ENCODE measurements at regions not wholly inside any gene's neighbourhood (a gene's known extent, or its start where the extent isn't known, plus 50 kb on each side); places are given as distances from the start of the nearest gene placed in this dataset.
"Not testable (repeated sequence)": the region's sequence is repeated elsewhere in the genome, so short reads cannot be mapped to it uniquely, and the experiment has no call there.

DNA sequence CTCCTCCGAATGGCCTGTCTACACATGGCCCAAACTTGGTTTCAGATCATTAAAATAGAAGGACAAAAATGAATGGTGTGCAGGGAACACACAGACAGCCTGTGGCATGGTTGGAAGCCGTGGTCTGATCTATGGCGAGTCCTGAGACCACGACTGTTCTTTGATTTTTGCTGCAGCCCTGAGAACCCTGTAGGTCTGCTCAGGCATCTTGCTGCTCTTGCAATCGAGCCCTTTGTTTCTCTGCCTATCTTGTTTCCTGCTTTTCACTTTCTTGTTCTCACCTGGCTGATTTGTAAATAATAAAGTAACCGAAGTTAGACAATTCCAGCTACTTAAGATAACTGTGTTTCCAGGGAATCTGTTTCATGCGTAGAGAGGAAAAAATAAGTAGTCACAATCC lies 54.1 kb upstream of the NBPF9 start:
- peak in 1 of 5 donors; percentile 0 for DNase-seq

DNA sequence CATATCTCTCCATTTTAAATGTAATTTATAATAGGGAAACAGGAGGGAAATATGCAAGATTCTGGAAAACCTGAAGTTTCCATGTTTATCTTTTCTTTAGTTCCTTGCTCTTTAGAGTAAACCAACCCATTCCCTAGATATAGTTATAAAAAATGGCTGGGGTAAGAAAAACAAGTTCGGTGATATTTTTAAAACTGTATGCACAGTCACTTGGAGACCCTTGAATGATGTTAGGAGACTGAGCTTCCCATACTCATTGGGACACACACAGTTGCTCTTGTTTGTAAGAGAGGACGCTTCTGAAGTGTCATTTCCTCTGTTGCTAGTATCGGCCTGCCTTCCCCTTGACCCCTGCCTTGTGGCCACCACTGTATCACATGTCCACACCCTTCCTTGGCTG lies 55.0 kb upstream of the NBPF9 start:
- not testable (repeated sequence) for DNase-seq

DNA sequence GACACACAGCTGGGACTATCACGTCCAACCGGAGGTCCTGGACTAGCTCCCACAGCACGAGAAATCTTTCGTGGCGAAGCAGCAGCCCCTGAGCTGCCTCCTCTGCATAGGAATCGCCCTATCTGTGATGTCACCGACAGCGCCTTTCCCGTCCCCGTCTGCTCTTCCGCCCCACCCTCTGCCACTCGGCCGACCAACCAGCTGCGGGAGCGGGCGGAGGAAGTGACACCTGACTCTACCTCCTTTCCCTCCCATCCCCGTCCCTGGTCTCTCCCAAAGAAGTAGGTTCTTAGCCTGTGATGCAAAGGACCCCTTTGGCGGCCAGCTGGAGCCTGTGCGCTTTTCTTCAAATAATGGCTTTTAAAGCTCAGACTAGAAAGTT lies 59.7 kb upstream of the NBPF9 start:
- not testable (repeated sequence) for DNase-seq

DNA sequence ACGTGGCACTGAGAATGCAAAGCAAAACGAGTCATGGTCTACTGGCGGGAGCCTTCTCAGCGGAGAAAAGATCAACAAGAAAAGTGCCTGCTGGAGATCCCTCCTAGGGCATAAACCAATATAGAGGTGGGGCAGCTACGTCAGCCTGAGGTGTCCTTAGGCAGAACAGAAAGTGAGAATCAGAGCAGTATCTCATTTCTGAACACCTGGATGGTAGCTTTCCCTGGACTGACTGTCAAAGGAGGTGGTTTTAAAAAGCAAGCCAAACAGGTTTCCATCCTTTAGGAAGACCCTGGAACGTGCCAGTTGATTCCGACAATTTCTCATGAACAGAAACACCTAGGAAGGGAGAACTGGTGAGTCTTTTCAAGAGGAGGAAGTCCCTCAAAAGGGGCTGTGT lies 71.4 kb upstream of the NBPF9 start:
- DNase-seq = peak in 2 of 5 donors; percentile 6 to 13

DNA sequence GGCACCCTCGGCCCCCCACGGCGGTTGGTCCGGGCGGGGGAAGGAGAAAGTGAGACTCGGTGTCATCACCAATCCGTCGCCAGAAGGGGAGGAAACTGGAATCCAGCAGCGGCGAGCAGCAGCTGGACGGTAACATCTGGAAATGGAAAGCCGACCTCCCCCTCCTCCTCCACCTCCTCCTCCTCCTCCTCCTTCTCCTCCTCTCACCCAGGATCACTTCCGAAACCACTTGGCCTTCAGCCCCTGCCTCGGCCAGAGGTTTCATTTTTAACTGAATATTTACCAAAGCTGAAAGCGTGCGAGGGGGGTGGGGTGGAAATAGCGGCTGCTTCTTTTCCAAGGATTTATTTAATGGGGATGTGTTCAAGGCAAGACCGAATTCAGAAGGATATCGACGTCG lies 72.5 kb upstream of the NBPF9 start:
- DNase-seq = not testable (repeated sequence)

DNA sequence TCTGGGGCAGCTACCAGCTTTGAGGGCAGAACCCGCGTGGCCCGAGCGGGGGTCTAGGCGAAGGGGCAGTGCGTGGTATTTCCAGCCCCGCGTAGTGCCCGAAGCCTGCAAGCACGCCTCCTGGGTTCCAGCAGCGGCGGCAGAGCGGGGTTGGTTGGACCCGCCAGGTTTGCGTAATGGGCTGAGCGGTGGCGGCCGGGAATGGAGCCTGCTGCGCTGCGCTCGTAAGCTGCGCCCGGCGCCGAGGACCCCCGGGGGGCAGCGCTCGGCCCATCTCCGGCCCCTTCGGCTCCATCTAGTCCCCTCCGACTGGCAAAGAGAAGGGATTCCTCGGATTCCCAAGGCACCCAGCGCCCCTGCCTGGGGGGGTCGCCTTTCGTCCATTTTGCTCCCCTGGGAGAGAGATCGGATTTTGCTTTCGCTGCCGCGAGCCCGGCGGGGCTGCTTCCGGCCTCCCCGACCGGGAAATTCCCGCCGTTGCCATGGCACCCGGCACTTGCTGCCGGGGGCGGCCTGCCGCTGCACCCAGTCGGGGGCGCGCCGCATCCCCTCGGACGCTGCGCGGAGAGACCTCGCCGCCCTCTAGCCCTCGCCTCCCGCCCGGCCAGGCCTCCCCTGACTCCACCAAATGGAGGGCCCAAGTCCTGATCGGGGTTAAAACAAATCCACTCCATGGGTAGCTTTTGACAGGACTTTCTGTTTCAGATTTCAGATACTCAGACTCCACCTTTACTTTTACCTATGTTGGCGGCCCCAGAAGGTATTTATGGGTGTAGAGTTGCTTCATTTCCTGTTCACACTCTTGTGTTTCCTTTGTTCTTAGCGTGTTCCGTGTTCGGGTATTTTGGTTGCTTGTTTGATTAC lies 73.3 kb upstream of the NBPF9 start:
- DNase-seq = peak; percentile 25 to 71 (median 62)

DNA sequence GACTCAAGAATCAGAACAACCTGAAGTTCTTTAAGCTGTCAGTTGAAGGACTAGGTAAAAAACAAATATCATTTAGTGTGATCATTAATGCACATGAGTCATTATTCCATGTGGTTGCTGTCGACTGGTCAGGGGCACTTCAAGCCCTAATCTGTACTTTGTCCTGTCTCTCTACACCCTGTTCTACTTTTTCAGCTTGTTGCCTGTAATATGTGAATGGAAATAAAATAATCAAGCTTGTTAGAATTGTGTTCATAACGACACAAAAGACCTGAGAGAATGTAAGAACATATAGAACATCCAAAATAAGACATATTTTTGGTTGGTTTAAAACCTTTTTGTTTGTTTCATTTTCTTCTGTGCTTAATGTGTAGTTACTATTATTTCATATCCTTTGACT lies 87.4 kb upstream of the NBPF9 start:
- DNase-seq = not testable (repeated sequence)

DNA sequence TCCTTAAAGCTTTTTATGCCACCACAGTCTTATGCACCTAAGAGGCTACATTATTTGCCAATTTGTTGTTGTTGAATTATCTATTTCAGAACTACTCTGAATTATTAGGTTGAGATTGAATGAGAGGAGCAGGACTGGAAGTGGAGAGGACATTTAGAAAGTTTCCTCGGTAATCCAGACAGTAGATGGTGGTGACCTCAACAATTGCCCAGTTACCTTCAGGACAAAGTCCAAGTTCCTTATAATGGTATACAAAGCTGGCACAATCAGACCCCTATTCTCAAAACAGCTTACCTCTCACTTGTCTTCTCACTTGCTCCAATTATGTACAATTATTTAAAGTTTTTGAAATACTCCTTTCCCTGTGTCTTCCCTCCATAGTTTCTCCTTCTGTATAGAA lies 93.3 kb upstream of the NBPF9 start:
- DNase-seq = not testable (repeated sequence)

DNA sequence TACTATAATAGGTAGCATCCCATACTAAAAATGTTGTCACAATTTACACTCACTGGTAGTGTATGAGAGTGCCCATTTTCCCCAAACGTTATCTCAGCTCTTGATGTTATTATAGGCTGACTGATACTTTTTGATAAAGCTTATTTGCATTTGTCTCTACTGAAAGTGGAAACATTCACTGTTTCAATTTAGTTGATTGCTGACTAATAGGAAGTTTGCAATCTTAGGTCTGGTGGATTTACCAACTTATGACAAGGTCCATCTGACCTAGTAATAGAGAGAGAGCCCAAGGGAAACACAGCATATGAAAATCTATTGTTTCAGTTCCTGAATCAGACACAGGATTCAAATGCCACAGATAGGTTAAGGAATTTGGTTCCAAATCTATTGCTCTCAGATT lies 97.2 kb upstream of the NBPF9 start:
- not testable (repeated sequence) for DNase-seq

DNA sequence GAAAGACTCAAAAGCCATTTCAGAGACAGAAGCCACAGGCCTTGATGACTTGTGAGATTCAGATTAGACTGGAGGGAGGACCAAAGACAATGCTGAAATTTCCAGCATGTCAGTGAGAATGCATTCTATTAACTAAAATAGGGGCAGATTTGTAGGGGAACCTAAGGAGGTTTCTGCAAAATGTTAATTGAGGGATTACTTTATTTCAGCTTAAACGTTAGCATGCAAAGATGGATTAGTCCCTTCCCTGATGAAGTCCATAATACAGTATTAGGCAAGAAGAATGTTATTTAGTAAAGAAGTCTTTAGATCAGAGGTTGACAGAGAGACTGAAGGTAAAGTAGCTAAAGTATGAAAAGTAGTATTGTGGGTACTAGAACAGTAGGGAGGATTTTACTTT lies 98.9 kb upstream of the NBPF9 start:
- DNase-seq = not testable (repeated sequence)

DNA sequence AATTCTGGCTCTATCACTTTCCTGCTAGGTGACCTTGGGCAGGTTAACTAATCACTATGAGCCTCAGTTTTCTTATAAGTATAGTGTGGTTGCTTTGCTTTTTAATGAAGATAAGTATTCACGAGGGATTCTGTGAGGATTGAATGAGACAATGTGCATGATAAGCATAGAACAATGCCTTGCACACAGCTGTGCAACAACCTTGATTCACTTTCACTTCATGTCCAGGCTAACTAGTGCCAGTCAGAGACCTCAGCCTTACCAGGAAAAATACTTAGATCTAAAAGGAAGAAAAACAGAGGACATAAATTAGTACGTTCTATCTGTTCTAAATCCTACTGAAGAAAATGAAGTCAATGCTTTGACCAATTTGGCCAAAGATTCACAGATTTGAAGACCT lies 101.0 kb upstream of the NBPF9 start:
- DNase-seq = not testable (repeated sequence)

DNA sequence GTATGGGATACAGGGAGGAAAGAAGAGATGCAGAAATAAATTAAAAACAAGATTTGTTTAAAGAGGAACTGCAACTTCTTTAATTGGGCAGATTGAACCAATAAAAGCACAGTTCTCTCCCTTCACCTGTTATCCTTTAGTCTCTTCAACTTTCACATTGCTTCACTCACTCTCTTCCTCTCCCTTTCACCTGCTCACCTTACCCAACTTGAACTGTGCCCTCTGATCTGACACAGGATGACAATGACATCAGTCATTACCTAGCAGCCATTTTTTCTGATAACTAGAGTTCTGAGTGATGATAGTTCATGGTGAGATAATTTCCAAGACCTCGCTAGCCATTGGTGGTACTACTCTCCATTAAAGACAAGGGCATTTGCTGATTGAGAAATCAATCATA lies 105.5 kb upstream of the NBPF9 start:
- DNase-seq = not testable (repeated sequence)

DNA sequence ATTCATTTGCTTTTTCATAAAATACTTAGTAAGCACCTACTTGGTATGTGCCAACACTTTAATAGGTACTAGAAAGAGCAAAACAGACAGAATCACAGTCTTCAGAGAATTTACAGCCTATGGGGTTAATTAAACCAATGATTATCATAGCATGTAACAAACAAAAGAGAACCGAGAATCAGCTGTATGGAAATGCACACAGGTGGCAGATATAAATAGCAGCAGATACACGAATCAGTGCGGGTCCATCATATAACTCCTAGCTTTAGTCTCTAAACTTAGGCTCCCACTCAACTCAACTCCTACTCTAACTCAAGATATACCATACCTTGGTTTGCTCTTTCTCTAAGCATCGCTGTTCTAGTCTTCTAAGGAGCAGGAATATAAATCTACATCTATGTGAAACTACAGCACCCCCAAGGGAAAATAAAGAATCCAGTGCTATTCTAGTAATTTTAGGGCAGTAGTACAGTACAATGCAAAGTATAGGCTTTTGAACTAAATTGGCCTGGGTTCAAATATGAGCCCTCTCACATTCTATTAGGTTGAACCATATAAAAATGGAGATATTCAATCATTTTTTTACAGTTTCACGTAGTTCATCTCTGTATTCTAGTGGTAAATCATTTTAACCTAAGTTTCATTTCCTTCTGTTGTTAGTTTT lies 108.5 kb upstream of the NBPF9 start:
- DNase-seq = not testable (repeated sequence)

DNA sequence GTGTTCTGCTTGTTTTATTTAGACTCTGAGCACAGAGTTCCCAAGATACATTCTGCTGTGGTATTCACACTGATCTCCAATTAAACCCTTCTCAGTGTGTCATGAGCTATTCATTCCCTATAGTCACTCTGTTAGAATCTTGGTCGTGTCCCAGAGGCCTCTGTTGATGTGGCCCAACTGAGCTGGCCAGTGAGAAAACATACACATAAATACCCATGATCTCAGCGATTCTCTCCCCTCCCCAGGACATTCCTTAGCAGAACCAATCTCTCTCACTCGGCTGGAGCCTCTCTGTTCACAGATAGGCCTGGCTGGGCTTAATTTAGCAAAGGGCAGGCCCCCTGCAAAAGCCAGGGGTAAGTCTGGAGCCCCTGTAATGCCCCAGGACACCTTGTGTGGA lies 109.6 kb upstream of the NBPF9 start:
- not testable (repeated sequence) for DNase-seq

DNA sequence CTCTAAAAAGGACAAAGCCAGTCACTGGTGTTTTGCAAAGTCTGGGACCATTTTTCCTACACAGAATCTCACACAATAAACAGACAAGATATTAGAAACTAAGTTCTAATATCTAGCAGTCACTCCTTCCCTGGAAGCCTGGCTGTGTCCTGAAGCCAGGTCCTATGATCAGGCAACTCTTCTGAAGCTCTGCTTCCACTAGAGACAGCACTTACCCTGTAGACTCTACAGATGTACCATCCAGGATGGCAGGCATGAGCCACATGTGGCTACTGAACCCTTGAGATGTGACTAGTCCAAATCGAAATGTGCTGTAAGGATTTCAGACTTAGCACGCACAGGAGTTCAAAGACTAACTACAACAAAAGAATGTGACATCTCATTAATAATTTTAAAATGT lies 110.3 kb upstream of the NBPF9 start:
- not testable (repeated sequence) for DNase-seq

DNA sequence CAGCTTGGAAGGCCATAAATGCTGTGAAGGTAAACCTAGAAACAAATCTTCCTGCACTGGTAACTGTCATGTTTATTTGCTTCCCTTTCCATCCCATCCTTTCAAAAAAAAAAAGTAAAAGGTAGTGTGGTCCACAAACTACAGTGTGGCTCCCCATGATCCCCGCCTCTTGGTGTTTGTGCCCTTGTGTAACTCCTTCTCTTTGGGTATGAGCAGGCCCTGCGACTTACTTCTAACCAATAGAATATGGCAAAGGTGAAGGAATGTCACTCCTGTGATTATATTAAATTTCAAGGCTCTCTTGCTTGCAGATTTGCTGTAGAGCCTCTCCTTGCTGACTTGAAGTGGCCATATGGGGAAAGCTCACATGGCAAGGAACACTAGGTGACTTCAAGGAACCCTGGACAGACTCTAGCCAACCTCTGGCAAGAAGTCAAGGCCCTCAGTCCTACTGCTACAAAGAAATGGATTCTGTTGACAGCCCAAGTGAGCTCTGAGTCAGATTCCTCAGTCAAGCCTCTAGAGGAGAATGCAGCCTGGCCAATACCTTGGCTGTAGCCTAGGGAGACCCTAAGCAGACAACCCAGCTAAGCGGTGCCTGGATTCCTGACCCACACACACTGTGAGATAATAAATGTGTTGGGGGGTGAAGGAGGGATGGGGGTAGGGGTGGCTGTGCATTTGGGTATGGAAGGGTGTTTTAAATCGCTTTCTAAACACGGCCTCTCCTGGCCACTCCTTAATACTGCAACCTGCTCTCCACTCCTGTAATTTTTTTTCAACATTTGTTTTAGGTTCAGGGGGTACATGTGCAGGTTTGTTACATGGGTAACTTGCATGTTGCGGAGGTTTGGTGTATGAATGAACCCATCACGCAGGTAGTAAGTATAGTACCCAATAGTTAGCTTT lies 115.0 kb upstream of the NBPF9 start:
- DNase-seq = not testable (repeated sequence)

DNA sequence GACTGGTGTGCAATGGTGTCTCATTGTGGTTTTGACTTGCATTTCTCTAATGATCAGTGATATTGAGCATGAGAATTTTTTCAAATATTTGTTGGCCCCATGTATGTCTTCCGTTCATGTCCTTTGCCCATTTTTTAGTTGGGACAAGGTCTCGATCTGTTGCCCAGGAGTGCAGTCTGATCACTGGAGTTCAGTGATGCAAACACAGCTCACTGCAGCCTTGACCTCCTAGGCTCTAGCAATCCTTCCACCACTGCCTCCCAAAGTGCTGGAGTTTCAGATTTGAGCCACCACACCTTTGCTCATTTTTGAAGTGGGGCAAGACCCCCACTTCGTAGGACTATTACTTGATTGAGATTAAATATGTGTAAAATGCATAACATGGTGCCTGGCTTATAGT lies 116.2 kb upstream of the NBPF9 start:
- DNase-seq = not testable (repeated sequence)

DNA sequence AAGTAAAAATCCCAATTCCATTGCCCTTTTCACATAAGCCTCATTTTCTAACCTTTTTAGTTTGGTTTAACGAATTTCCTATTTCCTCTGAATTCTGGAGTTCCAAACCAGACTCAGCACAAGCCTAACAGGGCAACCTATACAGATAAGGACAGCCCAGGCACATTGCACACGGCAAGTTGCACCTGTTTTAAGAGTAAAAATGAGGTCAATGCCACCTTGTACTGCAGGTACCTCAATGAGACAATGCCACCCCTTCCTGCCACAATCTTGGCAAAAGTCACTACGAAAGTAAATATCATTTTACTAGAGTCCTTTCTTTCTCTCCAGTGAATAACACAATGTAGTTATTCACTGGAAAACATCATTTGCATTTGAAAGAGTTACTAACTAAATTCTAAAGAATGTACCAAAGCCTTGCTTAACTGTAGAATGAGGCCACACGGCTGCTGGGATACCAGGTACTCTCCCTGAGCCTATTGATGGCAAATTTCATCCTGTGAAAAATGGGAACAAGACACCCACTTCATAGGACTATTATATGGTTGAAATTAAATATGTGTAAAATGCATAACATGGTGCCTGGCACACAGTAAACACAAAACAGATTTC lies 117.2 kb upstream of the NBPF9 start:
- not testable (repeated sequence) for DNase-seq

DNA sequence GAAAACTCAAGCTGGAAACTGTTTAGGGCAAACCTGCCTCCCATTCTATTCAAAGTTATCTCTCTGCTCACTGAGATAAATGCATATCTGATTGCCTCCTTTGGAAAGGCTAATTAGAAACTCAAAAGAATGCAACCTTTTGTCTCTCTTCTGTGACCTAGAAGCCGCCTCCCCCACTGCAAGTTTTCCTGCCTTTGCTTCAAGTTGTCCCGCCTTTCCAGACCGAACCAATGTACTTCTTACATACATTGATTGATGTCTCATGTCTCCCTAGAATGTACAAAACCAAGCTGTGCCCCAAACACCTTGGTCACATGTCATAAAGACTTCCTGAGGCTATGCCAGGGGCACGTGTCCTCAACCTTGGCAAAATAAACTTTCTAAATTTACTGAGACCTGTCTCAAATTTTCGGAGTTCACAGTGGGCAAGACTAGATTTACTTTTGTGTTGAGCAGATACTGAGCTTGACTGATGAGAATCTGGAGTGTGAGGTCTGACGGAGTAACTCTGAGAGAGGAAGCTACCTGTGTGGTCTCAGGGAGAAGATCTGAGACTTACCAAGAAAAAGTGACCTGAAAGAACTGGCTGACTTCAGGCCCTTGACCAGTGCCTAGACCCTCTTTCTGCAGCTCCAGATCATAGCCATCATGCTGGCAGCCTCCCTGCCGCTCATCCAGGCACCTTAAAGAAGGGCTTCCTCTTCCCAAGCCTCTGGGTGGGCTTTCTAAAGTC lies 124.7 kb upstream of the NBPF9 start:
- not testable (repeated sequence) for DNase-seq

DNA sequence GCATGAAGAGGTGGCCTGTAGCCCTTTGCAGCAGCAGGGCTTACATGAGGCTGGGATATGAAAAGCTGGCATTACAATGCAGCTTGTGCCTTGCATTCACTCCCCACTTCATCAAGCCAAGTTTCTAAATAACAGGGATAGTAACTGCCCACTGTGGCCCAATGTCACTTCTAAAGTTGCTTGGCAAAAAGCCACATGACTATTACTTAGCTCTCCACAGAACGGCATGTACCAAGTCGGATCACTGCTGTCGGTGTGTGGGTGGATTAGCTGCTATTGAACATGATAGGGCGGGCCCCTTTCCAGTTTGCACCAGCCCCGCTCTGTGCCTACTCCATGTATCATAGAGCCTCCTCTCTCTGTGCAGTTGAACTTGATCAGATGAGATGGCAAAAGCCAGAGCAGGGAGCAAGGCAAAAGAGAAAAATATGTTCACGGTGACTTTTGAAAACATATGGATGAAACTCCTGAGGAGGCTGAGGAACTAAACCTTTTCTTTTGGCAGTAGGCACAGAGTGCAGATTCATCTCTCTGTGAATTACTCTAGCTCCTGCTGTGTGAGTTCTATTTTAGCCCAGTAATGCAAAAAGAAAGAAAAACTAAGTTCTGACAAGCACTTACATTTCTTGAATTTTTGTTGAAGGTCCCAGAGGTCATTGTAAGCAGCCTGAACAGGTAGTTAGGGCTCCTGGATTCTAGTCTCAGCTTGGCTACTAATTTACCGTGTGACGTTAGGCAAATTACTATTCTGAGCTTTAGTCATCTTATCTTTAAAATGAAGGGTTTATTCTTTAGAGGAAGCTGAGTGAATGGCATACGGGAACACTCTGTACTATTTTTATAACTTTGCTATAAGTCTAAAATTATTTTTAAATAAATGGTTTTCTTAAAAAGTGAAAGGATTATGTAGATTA lies 125.6 kb upstream of the NBPF9 start:
- DNase-seq = not testable (repeated sequence)

DNA sequence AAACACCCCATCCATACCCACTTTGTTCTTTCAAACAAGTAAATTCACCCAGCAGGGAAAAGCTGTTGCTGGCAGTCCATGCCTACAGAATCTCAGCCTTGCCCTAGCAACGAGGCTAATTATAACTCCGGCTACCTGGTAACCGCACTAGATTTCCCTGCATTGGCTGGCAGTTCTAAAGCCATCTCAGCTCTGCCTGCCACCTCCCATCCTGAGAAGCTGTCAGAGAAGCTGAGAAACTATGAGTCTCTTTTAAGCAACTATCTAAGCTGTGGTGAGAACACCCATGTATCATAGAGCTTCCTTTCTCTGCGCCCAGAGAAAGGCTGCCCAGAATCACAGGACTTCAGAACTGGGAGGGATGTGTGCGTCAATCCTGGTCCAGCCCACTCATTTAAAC lies 126.5 kb upstream of the NBPF9 start:
- DNase-seq = not testable (repeated sequence)

All from T-helper 1 cell (primary cell).